Mesenchymal stem cell (in vitro differentiated cells and primary cell): ENCODE measurements at regions not wholly inside any gene's neighbourhood (a gene's known extent, or its start where the extent isn't known, plus 50 kb on each side); places are given as distances from the start of the nearest gene placed in this dataset.

Source experiments
- DNase-seq: peaks from one replicate; pipeline ENCODE4 v3.0.0-alpha.2; 2013
- H2AFZ ChIP-seq: one replicate; pipeline ENCODE4 v1.6.1; 2013; ENCODE audit warnings: low read depth, mild to moderate bottlenecking, control low read depth, inconsistent platforms, low read length, moderate library complexity
- H2AK5ac ChIP-seq: 2 replicates; pipeline ENCODE4 v1.6.1; 2013; ENCODE audit warnings: low read length, moderate library complexity, mild to moderate bottlenecking, inconsistent platforms; ENCODE audit not compliant: severe bottlenecking
- H2BK120ac ChIP-seq: one replicate; pipeline ENCODE4 v1.6.1; 2013; ENCODE audit warnings: low read depth, mild to moderate bottlenecking, inconsistent platforms, low read length, moderate library complexity
- H2BK12ac ChIP-seq, 2 experiments: one replicate each; pipeline ENCODE4 v1.6.1; 2013; ENCODE audit warnings: inconsistent platforms in 2 of 2, low read length in 2 of 2, mild to moderate bottlenecking in 2 of 2, moderate library complexity in 2 of 2, control low read depth in 1 of 2
- H2BK15ac ChIP-seq: one replicate; pipeline ENCODE4 v1.6.1; 2013; ENCODE audit warnings: mild to moderate bottlenecking, low read depth, inconsistent platforms; ENCODE audit not compliant: poor library complexity, severe bottlenecking
- H2BK5ac ChIP-seq: 2 replicates; pipeline ENCODE4 v1.6.1; 2013; ENCODE audit warnings: low read depth, mild to moderate bottlenecking, low read length, control low read depth, inconsistent platforms; ENCODE audit not compliant: poor library complexity, severe bottlenecking
- H3K14ac ChIP-seq, 2 experiments: one replicate each; pipeline ENCODE4 v1.6.1; 2013; ENCODE audit warnings: inconsistent platforms in 2 of 2, low read length in 2 of 2, control low read depth in 1 of 2, mild to moderate bottlenecking in 1 of 2, moderate library complexity in 1 of 2
- H3K18ac ChIP-seq, 2 experiments: one replicate each; pipeline ENCODE4 v1.6.1; 2013; ENCODE audit warnings: inconsistent platforms in 2 of 2, low read length in 2 of 2, control low read depth in 1 of 2, low read depth in 1 of 2, mild to moderate bottlenecking in 1 of 2
- H3K23ac ChIP-seq, 2 experiments: one replicate each; pipeline ENCODE4 v1.6.1; 2013; ENCODE audit warnings: inconsistent platforms in 2 of 2, low read length in 2 of 2, mild to moderate bottlenecking in 2 of 2, moderate library complexity in 2 of 2, control low read depth in 1 of 2
- H3K27ac ChIP-seq: 2 replicates; pipeline ENCODE4 v1.5.1; 2013; ENCODE audit warnings: mild to moderate bottlenecking, moderate library complexity, low read length, control low read depth, inconsistent platforms; ENCODE audit not compliant: poor library complexity, severe bottlenecking
- H3K27me3 ChIP-seq, 2 experiments: 2 replicates each; pipeline versions ENCODE4 v1.6.1 to v1.7.0; 2013; ENCODE audit warnings: low read length in 2 of 2, mild to moderate bottlenecking in 2 of 2, moderate library complexity in 2 of 2, control low read depth in 1 of 2, inconsistent platforms in 1 of 2; ENCODE audit not compliant: control insufficient read depth in 1 of 2, insufficient read depth in 1 of 2
- H3K36me3 ChIP-seq, 2 experiments: 2 replicates each; pipeline versions ENCODE4 v1.6.1 to v1.7.0; 2013; ENCODE audit warnings: low read length in 2 of 2, control low read depth in 1 of 2, inconsistent platforms in 1 of 2, low read depth in 1 of 2, mild to moderate bottlenecking in 1 of 2; ENCODE audit not compliant: insufficient read depth in 2 of 2, control insufficient read depth in 1 of 2
- H3K4ac ChIP-seq, 2 experiments: one replicate each; pipeline ENCODE4 v1.6.1; 2013; ENCODE audit warnings: inconsistent platforms in 2 of 2, low read length in 2 of 2, mild to moderate bottlenecking in 2 of 2, moderate library complexity in 2 of 2, control low read depth in 1 of 2, low read depth in 1 of 2
- H3K4me1 ChIP-seq: 2 replicates; pipeline ENCODE4 v1.6.1; 2013; ENCODE audit warnings: low read depth, low read length, control low read depth; ENCODE audit not compliant: control insufficient read depth, insufficient read depth
- H3K4me2 ChIP-seq: 2 replicates; pipeline ENCODE4 v1.6.1; 2013; ENCODE audit warnings: low read length, mild to moderate bottlenecking, inconsistent platforms; ENCODE audit not compliant: poor library complexity, severe bottlenecking
- H3K4me3 ChIP-seq, 2 experiments: 2 replicates each; pipeline versions ENCODE4 v1.5.1 to v1.7.0; 2013; ENCODE audit warnings: low read length in 2 of 2, mild to moderate bottlenecking in 2 of 2, control low read depth in 1 of 2, low read depth in 1 of 2; ENCODE audit not compliant: insufficient read depth in 1 of 2
- H3K79me1 ChIP-seq: replicated peaks from 2 replicates; pipeline ENCODE4 v1.6.1; 2013; ENCODE audit warnings: mild to moderate bottlenecking, control low read depth, low read length, inconsistent platforms; ENCODE audit not compliant: poor library complexity, severe bottlenecking
- H3K9ac ChIP-seq: 2 replicates; pipeline ENCODE4 v1.7.0; 2013; ENCODE audit warnings: mild to moderate bottlenecking, low read length, moderate library complexity
- H3K9me3 ChIP-seq: 2 replicates; pipeline ENCODE4 v1.7.0; 2013; ENCODE audit warnings: mild to moderate bottlenecking, low read length; ENCODE audit not compliant: control insufficient read depth
- H4K8ac ChIP-seq: one replicate; pipeline ENCODE4 v1.6.1; 2013; ENCODE audit warnings: inconsistent platforms, mild to moderate bottlenecking, low read length, moderate library complexity
- H4K91ac ChIP-seq: one replicate; pipeline ENCODE4 v1.6.1; 2013; ENCODE audit warnings: mild to moderate bottlenecking, low read length, inconsistent platforms
- whole genome bisulfite sequencing: methylation state at CpG from one replicate; pipeline ENCODE4 v1.1.7; 2013; ENCODE audit warnings: mixed read lengths; 5-methylcytosine and 5-hydroxymethylcytosine counted together

- Histone ChIP-seq H3K18ac (no peak overlapping the region), H3K4me2 (no peak overlapping the region), H3K4me1 (peaks cover 3% of the 10 kb centered on the region), H3K4ac (no peak overlapping the region), H3K4me3 (no peak overlapping the region), H3K27ac (no peak overlapping the region), H2AFZ (no peak overlapping the region), H2BK5ac (no peak overlapping the region), H3K14ac (no peak overlapping the region), H3K79me1 (no peaks in the 10 kb centered on the region), H2BK15ac (no peak overlapping the region), H2BK12ac (no peak overlapping the region), H3K9me3 (peaks cover 7% of the 10 kb centered on the region), H2AK5ac (no peak overlapping the region), H4K91ac (no peak overlapping the region), H3K36me3 (no peaks in the 10 kb centered on the region), H3K23ac (no peak overlapping the region), H3K9ac (no peak overlapping the region), H4K8ac (no peak overlapping the region), H3K27me3 (peaks cover 9 to 17% of the 10 kb centered on the region in 2 experiments), H2BK120ac (peak overlapping the region; percentile 52)
- WGBS = 83% methylated on average over 2 of the region's 3 CpGs
- DNase-seq = peak; percentile 11
Measured at GRCh38 chr17:5892921-5893675, 177.1 kb upstream of the WSCD1 start.

- Histone ChIP-seq H2BK5ac (no peak overlapping the region), H3K4me3 (no peak overlapping the region), H3K4ac (no peak overlapping the region), H3K23ac (no peak overlapping the region), H2AK5ac (no peak overlapping the region), H3K9me3 (peaks cover 7% of the 10 kb centered on the region), H3K27ac (no peak overlapping the region), H4K8ac (no peak overlapping the region), H3K14ac (no peak overlapping the region), H3K36me3 (no peaks in the 10 kb centered on the region), H2BK120ac (no peak overlapping the region), H2BK15ac (no peak overlapping the region), H3K79me1 (no peaks in the 10 kb centered on the region), H3K27me3 (peaks cover 7 to 17% of the 10 kb centered on the region in 2 experiments), H3K9ac (no peak overlapping the region), H2BK12ac (no peak overlapping the region), H3K18ac (no peak overlapping the region), H3K4me2 (no peak overlapping the region), H2AFZ (no peak overlapping the region), H3K4me1 (peaks cover 3% of the 10 kb centered on the region), H4K91ac (no peak overlapping the region)
- no peak for DNase-seq
- 74% methylated on average over 4 of the region's 5 CpGs for WGBS
Measured at GRCh38 chr17:5893741-5894140, 176.4 kb upstream of the WSCD1 start.

- Histone ChIP-seq H2BK120ac (no peak overlapping the region), H3K9me3 (peaks cover 4% of the 10 kb centered on the region), H3K4me1 (peaks cover 3% of the 10 kb centered on the region), H3K79me1 (no peaks in the 10 kb centered on the region), H3K14ac (no peak overlapping the region), H3K27me3 (peaks cover 4 to 17% of the 10 kb centered on the region in 2 experiments), H3K27ac (no peak overlapping the region), H2BK15ac (no peak overlapping the region), H2AK5ac (no peak overlapping the region), H3K4me2 (no peak overlapping the region), H2BK12ac (no peak overlapping the region), H3K18ac (no peak overlapping the region), H3K23ac (no peak overlapping the region), H3K4me3 (no peak overlapping the region), H2AFZ (no peak overlapping the region), H4K8ac (no peak overlapping the region), H3K4ac (no peak overlapping the region), H3K9ac (no peak overlapping the region), H4K91ac (no peak overlapping the region), H3K36me3 (no peaks in the 10 kb centered on the region), H2BK5ac (no peak overlapping the region)
- DNase-seq = no peak
- WGBS = 72% methylated on average over 6 of the region's 6 CpGs
Measured at GRCh38 chr17:5895276-5895675, 174.9 kb upstream of the WSCD1 start.

GRCh38 chr17:5896215-5896614 lies 174.0 kb upstream of the WSCD1 start:
- no peak for DNase-seq
- no peak overlapping the region for H3K18ac ChIP-seq
- no peak overlapping the region for H4K8ac ChIP-seq
- no peak overlapping the region for H3K23ac ChIP-seq
- no peak overlapping the region for H3K27ac ChIP-seq
- 75% methylated on average over 3 of the region's 5 CpGs for WGBS
- H3K4me2 ChIP-seq = no peak overlapping the region
- H3K27me3 ChIP-seq = peaks cover 4 to 17% of the 10 kb centered on the region in 2 experiments
- H3K9me3 ChIP-seq = no peaks in the 10 kb centered on the region
- no peak overlapping the region for H2BK120ac ChIP-seq
- no peak overlapping the region for H3K4ac ChIP-seq
- no peaks in the 10 kb centered on the region for H3K79me1 ChIP-seq
- H3K4me3 ChIP-seq = no peak overlapping the region
- no peak overlapping the region for H2AK5ac ChIP-seq
- H2BK15ac ChIP-seq = no peak overlapping the region
- no peak overlapping the region for H2BK5ac ChIP-seq
- H3K14ac ChIP-seq = no peak overlapping the region
- no peak overlapping the region for H3K9ac ChIP-seq
- H2BK12ac ChIP-seq = no peak overlapping the region
- no peaks in the 10 kb centered on the region for H3K36me3 ChIP-seq
- no peak overlapping the region for H2AFZ ChIP-seq
- peaks cover 3% of the 10 kb centered on the region for H3K4me1 ChIP-seq
- no peak overlapping the region for H4K91ac ChIP-seq
